ENCODE measurements at regions not wholly inside any gene's neighbourhood (a gene's known extent, or its start where the extent isn't known, plus 50 kb on each side); places are given as distances from the start of the nearest gene placed in this dataset.
"Not testable (repeated sequence)": the region's sequence is repeated elsewhere in the genome, so short reads cannot be mapped to it uniquely, and the experiment has no call there.

DNA sequence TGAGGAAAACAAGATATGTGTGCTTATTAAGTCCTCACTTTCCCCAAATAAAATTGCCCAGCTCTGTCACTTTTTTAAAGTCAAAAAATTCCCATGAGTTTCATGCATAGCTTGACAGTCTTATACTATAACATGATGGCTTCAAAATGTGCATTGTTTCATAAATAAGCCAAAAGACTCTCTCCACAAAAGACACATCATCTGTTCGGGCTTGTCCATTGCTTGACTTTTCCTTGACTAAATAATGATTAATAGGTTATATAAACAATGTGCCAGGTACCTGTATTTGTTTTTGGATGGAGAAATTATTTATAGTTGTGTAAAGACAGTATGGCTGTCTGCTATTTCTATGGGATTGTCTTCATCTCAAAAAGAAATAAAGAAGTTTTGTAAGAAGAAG, 329.2 kb upstream of the KLF3 start:
- no peak for DNase-seq (ENCODE audit: low spot score)

DNA sequence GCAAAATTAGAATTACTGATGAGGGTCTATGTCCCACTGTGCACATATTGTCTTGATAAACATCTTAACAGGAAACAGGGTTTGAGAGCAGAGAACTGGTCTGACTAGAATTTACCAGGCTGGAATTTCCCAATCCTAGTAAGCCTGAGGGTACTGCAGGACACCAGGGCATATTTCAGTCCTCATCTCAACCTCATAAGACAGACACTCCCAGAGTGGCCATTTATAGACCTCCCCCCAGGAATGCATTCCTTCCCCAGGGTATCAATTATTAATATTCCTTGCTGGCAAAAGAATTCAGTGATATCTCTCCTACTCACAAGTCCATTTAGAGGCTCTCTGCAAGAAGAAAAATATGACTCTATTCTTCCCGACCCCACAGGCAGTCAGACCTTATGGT, 325.1 kb upstream of the KLF3 start:
- not testable (repeated sequence) for DNase-seq (ENCODE audit: low spot score)

DNA sequence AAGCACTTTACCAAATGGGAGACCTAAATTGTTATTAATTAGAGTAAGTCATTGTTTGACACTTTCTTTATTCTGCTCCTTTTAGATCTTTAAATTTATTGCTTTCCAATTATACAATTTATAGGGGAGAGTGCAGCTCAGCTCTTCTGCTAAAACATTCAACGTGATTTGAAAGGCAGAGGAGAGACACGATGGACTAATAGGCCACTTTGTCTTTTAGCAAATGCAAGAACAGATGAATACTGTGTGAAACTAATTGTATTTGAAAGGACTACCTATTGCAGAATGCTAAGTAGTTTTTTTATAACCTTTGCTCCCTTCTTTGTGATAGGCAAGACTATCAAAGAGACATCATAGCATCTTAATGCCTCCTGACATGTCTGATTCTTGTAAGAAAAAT, 320.4 kb upstream of the KLF3 start:
- DNase-seq (ENCODE audit: low spot score) = no peak

DNA sequence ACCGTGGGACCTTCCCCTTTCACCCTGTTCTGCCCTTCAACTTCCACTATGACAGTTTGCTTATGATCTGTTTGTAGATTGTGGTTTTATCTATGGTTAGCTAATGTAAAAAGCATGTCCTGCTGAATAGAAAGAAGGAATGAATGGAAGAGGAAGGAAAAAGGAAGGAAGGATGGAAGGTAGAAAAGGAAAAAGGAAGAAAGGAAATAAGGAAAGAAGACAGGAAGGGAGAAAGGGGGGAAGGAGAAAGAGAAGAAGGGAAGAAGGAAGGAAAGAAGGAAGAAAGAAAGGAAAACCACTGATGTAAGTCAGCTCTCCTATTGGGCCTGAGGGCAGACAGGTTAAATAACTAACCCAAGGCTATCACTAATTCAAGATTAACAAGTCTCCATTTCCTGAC, 319.1 kb upstream of the KLF3 start:
- no peak for DNase-seq (ENCODE audit: low spot score)

DNA sequence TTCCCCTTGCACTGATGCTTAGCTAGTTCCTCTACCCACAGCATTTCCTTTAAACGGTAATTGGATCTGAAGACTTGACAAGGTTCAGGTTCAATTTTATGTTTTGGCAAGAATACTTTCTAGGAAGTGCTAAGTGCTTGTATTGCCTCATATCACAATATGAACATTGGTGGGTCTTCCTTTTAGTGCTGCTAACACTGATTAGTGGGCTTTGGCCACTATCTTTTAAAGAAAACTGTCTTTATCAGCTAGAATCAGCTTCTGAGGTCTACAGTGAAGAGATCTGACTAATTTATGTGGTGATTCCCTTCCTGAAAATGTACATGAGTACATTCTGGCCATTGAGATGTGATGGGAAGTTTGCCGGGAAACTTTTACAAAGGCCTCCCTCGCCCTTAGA, 316.7 kb upstream of the KLF3 start:
- DNase-seq (ENCODE audit: low spot score) = no peak

DNA sequence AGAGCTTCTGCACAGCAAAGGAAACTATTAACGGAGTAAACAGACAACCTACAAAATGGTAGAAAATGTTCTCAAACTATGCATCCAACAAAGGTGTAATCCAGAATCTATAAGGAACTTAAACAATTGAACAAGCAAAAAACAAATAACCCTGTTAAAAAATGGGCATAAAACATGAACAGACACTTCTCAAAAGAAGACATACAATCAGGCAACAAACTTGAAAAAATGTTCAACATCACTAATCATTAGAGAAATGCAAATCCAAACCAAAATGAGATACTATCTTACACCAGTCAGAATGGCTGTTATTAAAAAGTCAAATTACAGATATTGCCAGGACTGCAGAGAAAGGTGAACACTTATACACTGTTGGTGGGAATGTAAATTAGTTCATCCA, 309.6 kb upstream of the KLF3 start:
- no peak for DNase-seq (ENCODE audit: low spot score)

DNA sequence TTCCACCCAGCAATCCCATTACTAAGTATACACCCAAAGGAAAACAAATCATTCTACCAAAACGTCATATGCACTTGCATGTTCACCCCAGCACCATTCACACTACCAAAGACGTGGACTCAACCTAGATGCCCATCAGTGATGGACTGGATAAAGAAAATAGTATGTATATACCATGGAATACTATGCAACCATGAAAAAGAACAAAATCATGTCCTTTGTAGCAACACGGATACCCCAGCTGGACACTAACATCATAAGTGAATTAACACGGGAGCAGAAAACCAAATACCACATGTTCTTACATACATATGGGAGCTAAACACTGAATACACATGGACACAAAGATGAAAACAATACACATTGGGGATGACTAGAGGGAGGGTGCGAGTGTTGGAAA, 309.1 kb upstream of the KLF3 start:
- no peak for DNase-seq (ENCODE audit: low spot score)

DNA sequence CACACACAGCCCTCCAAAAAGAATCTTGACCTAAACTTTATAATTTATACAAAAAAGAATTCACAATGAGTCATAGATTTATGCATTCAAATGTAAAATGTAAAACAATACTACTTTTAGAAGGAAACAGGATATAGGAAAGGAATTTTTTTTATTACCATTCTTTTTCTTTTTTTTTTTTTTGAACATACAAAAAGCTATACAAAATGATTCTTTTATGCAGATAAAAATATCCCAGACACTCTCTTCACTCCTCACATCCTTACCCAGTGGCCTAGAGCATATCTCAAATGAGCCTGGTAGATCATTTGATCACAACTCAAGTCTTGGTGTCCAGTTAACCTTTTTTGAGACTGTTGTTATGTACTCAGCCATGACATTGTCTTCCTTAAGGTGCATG, 307.3 kb upstream of the KLF3 start:
- peak; percentile 51 for DNase-seq (ENCODE audit: low spot score)

DNA sequence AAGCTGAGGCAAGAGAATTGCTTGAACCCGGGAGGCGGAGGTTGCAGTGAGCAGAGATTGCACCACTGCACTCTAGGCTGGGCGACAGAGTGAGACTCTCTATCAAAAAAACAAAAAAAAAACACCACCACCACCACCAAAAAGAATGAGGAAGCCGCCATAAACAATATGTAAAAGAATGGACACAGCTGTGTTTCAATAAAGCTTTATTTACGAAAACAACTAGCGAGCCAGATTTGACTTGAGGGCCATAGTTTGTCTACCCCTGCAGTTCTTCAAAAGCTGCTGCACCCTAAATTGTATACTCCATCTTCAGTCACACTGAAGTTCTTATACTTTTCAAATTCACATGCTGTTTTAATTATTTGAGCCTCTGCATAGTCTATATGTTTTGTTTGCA, 306.5 kb upstream of the KLF3 start:
- no peak for DNase-seq (ENCODE audit: low spot score)

DNA sequence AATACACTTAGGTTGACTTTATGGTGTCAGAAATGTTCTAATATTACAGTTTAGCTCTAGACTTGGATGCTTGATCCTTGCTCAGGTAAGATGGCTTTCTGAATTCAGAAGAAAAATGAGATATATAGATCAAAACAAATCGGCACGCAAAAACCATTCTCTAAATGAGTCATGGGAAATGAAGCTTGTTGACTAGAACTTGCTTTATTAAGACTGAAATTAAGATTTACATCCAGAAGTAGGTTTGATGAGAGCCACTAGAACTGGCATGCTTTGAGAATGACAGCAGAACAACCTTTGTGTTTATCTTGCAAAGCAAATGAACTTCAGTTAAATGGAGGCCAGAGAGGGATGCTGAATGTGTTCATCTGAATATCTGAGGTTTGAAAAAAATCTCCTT, 304.9 kb upstream of the KLF3 start:
- DNase-seq (ENCODE audit: low spot score) = no peak

DNA sequence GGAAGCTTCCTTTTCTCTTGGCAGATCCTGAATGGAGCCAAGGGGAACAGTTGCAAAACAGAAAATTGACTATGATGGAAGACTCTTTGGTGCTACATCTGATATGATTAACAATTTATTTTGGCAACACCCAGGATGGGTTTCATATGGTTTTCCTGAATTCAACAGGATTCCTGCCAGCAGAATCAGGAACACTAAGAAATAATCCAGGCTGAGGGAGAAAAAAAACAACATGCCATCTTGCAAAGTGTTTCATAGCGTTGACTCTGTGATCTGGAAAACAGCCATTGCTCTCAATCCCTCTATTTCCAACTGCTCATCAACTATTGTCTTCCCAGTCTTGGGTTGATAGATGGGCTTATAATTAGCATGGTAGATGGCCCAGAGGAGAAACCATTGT, 303.8 kb upstream of the KLF3 start:
- no peak for DNase-seq (ENCODE audit: low spot score)

DNA sequence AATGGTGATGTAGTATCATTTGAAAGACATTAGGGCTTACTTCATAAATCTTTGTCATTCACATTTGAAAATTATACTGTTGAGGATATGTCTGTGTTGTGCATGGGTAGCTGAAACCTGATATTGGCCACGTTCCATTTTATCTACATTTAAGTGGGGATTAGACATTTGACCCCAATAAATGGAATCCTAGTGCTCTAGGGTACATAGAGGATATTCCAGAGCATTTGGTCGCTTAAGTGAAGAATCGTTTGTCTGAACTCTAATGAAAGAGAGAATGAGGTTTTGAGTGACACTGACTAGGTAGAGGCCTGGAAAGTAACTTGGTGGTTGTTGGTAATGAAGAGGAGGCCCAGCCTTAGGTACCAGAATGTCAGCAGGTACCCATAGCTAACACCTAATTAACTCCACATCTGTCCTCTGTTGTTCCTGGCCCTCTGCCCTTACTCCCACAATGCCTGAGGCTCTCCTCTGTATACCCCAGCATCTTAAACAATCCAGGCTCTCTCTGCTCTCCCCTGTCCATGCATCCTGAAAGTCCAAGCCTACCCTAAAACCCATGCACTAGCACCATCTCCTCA, 299.5 kb upstream of the KLF3 start:
- no peak for DNase-seq (ENCODE audit: low spot score)

DNA sequence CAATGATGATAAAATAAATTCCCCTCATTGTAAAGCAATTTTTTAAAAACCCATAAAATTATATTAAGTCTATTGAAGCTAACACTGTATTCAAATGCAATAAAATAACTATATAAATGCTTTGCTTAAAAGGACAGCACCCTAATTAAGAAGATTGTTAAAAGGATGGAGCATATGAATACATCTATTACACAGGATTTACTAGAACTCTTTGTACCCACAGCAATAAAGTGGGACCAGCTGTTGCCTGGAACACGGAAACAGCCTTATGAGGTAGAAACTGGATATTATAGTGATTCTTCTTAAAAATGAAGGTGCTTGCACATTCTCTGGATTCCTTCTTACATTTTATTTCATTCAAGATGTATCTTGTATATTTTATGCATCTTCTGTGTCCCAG, 298.7 kb upstream of the KLF3 start:
- DNase-seq (ENCODE audit: low spot score) = no peak

DNA sequence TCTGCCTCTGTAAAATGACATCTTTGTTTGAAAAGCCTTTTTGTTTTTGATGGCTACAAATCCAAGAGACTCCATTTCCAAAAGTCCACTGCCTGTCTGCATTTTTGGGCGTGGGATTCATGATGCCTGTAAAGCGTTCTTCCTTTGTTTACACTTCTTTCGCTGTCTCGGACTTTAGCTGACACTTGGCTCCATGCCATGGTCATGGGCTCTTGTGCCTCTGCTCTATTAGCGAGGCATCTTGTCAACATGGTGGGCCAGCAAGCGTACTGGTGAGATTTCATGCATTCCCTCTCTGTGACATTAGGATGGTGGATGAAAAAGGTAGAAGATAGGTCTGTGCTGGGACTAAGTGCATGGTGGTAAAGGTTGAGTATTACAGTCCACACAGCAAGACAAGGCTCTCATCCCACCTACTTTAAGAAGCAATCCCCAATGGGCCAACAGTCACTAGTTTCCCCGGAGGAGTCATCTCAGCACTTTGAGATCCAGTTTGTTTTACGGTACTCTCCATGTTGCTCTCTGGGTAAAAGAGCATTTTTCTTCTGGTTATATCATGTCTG, 298.2 kb upstream of the KLF3 start:
- DNase-seq (ENCODE audit: low spot score) = no peak

DNA sequence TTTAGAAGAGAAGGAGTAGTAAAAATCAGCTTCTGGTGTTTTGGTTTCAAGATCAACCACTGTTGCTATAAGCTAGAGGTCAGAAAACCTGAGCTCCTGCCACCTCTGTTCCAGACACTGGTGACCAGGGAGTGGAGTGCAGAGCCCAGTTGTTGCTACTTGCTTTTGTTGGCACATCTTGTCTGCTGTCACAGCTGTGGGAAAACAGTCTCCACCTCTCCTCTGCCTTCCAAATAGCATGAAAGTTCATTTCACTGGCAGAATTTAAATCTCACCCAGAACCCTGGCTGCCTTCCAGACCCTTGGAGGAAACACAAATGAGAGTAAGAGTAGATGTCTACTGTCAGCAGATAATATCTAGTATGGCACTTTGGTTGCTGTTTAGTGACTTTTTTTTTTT, 297.5 kb upstream of the KLF3 start:
- no peak for DNase-seq (ENCODE audit: low spot score)

DNA sequence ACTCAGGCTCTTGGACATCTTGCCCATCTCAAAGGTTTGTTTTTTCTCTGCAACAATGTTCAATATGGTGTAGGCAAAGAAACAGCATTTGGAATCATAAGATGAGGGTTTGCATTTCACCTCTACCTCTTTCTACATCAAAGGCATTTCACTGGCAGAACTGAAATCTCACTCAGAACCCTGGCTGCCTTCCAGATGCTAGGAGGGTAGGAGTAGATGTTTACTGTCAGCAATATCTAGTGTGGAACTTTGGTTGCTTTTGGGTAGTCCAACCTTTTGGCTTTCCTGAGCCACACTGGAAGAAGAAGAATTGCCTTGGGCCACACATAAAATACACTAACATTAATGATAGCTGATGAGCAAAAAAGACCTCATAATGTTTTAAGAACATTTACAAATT, 297.0 kb upstream of the KLF3 start:
- DNase-seq (ENCODE audit: low spot score) = no peak

DNA sequence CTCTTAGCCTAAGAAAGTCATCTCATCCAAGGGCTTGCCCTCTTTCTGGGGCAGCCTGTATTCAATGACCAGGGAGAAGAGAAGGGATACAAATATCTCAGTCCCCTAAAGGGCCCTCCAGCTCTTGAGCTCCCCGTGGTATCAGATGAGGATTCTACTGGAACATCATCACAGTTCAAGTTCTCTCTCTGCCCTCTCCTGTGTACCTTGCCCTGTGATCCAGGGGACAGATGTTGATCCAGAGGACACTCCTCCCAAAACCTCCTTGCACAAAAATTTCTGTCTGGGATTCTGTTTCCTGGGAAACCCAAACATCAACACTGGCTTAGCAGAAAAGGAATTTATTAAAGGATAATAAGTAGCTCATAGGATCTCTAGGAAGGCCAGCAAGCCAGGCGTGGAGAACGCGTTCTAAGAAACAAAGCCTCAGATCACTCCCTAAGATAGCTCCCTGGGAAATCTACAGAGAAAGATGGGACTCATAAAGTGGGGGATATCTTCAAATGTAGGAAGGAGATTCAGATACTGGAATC, 296.3 kb upstream of the KLF3 start:
- DNase-seq (ENCODE audit: low spot score) = no peak

DNA sequence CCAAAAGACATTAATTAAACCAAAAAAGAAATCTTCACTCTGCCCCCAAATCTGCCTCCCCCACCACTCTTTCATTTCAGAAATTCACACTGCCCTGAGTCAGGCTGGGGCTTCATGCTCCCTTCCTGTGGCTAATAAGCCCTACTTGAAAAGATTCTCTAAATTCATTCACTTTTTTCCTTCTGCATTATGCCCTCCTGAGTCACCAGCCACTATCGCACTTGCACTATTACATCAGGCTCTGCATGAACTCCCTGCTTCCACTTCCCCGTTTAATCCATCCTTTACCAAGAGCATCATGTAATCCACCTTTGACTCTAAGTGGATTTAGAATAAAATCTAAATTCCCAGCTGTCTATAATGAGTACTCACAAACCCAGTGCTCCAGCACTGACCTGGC, 295.4 kb upstream of the KLF3 start:
- no peak for DNase-seq (ENCODE audit: low spot score)

DNA sequence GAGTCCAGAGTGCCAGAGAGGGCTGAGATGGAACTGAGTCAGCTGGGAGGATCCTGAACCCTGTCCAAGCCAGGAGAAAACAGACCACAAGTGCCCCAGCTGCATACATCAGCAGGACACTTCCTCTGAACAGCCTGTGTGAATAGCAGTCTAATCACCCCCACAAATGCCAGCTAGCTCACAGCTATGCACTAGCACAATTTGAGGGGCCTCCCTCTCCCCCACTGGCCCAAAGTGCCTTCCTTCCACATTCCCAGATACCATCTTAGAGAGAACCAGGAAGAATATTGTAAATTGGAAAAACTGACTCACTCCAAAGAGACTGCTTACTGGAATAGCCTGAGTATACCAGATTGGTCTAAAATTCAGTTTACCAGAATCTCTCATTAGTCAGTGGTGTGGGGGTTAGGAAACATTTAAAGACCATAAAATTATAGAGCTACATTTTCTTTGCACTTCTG, 292.6 kb upstream of the KLF3 start:
- DNase-seq (ENCODE audit: low spot score) = no peak

DNA sequence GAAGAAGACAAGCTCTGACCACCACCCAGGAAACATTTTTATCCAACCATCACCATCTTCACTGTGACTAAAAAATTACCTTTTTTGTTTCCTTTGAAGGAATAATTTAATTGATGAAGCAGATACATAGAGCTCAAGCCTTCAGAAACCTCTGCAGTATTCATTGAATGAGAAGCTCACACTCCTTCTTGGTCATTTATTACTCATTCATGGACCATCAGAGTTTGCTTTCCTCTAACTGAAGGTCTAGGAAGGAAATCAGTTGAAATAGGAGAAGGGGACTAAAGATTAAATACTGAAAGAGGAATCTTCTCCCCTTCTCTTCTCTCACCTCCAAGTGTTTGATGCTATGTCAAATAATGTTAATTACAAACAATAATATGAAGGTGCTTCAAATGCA, 290.6 kb upstream of the KLF3 start:
- no peak for DNase-seq (ENCODE audit: low spot score)

DNA sequence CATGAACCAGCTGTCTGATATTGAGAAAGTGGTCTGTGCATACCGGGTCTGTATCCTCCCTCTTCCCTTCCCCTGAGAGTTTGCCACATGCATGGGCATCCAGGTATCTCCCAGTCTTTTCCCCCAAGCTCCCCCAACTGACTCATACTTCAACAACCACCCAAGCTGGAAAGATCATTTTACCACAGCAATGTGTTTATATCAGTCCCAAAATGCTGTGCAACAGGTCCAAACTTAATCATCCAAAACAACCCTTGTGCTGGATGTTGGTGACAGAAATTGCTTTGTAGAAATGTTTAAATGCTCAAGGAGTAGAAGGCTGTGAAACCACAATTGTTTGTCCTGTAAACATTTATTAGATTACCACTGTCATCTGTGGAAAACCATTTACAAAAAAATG, 286.8 kb upstream of the KLF3 start:
- no peak for DNase-seq (ENCODE audit: low spot score)

DNA sequence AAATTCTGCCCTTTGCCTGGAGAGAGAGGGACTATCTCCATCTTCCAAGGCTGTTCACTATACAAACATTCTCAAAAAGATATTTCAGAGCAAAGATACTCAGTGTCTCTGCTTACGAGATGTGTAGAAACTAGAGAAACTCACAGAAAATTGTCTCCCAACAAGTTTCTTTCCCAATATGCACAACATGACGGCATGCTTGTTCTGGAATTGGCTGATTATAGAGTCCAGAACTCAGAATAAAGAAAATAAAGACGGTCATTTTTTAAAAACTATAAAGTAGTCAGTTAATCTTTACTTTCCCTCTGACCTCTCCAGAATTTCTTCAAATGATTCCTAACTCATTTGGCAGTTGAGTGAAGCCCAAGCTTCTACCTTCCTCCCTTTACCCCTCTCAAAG, 285.5 kb upstream of the KLF3 start:
- DNase-seq (ENCODE audit: low spot score) = no peak

DNA sequence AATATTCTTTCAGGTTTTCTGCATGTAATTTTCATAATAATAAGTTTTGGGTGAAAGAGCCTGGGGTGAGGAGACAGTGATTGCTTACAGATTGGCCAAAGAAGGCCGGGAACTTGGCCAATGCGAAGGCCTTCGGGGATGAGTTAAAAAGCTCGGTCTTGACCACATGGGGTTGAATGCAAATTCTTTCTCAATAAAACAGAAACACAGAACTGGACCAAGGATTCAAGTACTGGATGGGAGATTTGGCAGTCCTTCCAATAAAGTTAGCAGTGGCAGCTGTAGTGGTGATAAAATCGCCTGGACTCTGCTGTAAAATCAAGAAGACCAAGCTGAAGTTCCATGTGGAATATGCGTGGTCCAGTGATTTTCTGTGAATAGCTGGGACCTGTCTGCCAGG, 282.2 kb upstream of the KLF3 start:
- DNase-seq (ENCODE audit: low spot score) = no peak

DNA sequence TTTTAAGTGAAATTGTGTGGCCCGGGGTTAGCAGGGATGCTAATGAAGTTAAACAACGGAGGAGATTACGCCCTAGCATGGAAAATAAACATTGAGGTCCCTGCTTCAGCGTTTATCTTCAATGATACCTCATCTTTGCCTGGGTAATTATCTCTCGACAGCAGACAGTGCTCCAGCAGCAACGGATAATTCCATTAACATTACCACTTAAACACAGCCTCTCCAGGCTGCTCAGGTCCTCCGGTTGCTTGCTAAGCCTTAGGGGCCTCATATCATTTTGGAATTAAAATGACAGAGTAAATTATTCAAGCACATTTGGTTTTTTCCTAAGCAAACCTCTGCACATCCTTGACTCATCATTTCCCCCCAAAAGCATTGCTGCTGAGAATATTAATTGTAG, 281.5 kb upstream of the KLF3 start:
- DNase-seq (ENCODE audit: low spot score) = no peak
